Activated B cell treated with CpG ODN at 0.5 μM for 24 hours (primary cell): ENCODE measurements at regions not wholly inside any gene's neighbourhood (a gene's known extent, or its start where the extent isn't known, plus 50 kb on each side); places are given as distances from the start of the nearest gene placed in this dataset.
A peak's percentile ranks its signal among the peaks of the same experiment; 100 is the strongest.

ENCODE experiments used
- ATAC-seq: fragments of 200-7000 bp; cut with Tn5 transposase; one replicate; pipeline ENCODE4 v1.10.0; 2021; ENCODE audit warnings: low read depth, mild to moderate bottlenecking, moderate library complexity
- CTCF ChIA-PET: fragments of 350-600 bp; sonication (Branson Sonifier 250); formaldehyde crosslinking; loops from one replicate; lab custom pipeline; 2021; ENCODE audit warnings: antibody characterized with exemption; lab: Charles Lee
- POLR2A ChIA-PET: fragments of 350-600 bp; sonication (Branson Sonifier 250); formaldehyde crosslinking; loops from one replicate; lab custom pipeline; 2021; ENCODE audit warnings: antibody characterized with exemption; lab: Charles Lee
- DNase-seq: peaks from one replicate; pipeline ENCODE4 v3.0.0; 2022
- H3K27ac Mint-ChIP-seq: one replicate; pipeline ENCODE4 v1.8.0; 2020; ENCODE audit warnings: mixed read lengths
- H3K27me3 Mint-ChIP-seq: one replicate; pipeline ENCODE4 v1.8.0; 2021; ENCODE audit warnings: mixed read lengths
- H3K36me3 Mint-ChIP-seq: one replicate; pipeline ENCODE4 v1.8.0; 2021; ENCODE audit warnings: low read depth, mixed read lengths
- H3K4me1 Mint-ChIP-seq: one replicate; pipeline ENCODE4 v1.8.0; 2021; ENCODE audit warnings: mixed read lengths
- H3K4me3 Mint-ChIP-seq: one replicate; pipeline ENCODE4 v1.8.0; 2020; ENCODE audit warnings: mild to moderate bottlenecking, mixed read lengths
- H3K9me3 Mint-ChIP-seq: one replicate; pipeline ENCODE4 v1.8.0; 2020; ENCODE audit warnings: mixed read lengths
- intact Hi-C: fragments of 100-400 bp; cut with micrococcal nuclease; formaldehyde crosslinking; loops from one replicate; pipeline ENCODE4 v1.15.1; 2024
- TF ChIP-seq, protein P1 (sequence below): fragments of 200-600 bp; IDR thresholded peaks from one replicate; pipeline ENCODE4 v1.8.0; 2022; ENCODE audit warnings: antibody characterized with exemption, mild to moderate bottlenecking

DNA sequence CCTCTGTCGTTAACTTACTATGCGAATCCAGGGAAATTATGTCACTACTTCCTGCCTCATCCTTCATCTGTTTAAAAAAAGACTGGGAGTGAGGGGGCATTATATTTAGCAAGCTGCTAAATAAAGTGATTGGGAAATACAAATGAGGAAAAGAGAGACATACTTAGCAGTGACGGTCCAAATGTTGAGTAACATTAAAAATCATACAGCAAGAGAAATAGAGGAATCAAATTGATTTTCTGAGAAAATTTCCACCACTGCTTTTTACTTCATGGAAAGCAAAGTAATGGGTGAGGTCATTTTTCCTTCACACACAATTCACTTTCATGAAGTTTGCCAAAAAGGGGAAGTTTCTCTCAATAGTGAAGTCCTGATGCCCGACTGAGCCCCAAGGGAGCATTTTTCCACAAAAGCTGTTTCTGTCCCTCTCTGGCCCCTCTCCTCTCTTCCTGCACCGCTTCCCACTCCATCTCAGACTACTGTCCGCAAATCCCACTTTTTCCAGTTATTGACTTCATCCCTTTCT is 61.9 kb upstream of the ADO start:
- no peak for DNase-seq
- H3K4me1 Mint-ChIP-seq: peaks cover 17% of the 10 kb centered on the region
- peak overlapping the region; percentile 24 for H3K4me3 Mint-ChIP-seq
- H3K9me3 Mint-ChIP-seq: no peaks in the 10 kb centered on the region
- H3K27me3 Mint-ChIP-seq: no peaks in the 10 kb centered on the region
- CTCF ChIA-PET: no interaction called here
- peak; percentile 85 for ATAC-seq
- POLR2A ChIA-PET: no interaction called here
- TF ChIP-seq, protein P1, sequence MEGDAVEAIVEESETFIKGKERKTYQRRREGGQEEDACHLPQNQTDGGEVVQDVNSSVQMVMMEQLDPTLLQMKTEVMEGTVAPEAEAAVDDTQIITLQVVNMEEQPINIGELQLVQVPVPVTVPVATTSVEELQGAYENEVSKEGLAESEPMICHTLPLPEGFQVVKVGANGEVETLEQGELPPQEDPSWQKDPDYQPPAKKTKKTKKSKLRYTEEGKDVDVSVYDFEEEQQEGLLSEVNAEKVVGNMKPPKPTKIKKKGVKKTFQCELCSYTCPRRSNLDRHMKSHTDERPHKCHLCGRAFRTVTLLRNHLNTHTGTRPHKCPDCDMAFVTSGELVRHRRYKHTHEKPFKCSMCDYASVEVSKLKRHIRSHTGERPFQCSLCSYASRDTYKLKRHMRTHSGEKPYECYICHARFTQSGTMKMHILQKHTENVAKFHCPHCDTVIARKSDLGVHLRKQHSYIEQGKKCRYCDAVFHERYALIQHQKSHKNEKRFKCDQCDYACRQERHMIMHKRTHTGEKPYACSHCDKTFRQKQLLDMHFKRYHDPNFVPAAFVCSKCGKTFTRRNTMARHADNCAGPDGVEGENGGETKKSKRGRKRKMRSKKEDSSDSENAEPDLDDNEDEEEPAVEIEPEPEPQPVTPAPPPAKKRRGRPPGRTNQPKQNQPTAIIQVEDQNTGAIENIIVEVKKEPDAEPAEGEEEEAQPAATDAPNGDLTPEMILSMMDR: no peak
- H3K27ac Mint-ChIP-seq: peak overlapping the region; percentile 25
- H3K36me3 Mint-ChIP-seq: no peaks in the 10 kb centered on the region
- intact Hi-C loops: loop anchor here (2.0 kb wide), 3 partner anchors 16 to 74 kb away; partner anchors contain the start of gene EGR2

DNA sequence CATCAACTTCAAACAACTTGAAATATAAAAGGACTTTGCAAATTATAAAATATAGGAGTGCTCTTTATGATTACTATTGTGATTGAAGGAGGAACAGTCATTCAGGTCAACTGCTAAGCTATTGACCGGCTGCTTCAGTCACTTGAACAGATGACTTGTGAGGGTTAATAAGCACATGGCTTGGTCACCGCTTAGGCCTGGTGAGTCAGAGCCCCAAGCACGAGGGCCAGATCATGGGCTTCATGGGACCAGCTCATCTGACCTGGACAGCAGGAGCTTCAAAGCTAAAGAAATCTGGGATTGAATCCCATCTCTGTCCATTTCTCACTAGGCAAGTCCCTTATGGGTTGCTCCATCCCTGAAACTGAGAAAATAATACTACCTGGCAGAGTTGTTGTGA is 60.4 kb upstream of the ADO start:
- DNase-seq: no peak
- H3K4me1 Mint-ChIP-seq: peaks cover 26% of the 10 kb centered on the region
- no peak for ATAC-seq
- H3K27me3 Mint-ChIP-seq: no peaks in the 10 kb centered on the region
- TF ChIP-seq, protein P1: no peak
- no peak overlapping the region for H3K4me3 Mint-ChIP-seq
- no peak overlapping the region for H3K27ac Mint-ChIP-seq
- H3K36me3 Mint-ChIP-seq: no peaks in the 10 kb centered on the region
- H3K9me3 Mint-ChIP-seq: no peaks in the 10 kb centered on the region
- POLR2A ChIA-PET: interaction anchor here (0.7 to 0.8 kb wide), 2 partner anchors 11 to 72 kb away, joined by 3 to 4 read pairs; partner anchors contain the start of gene EGR2
- intact Hi-C loops: no loop called here
- CTCF ChIA-PET: no interaction called here

DNA sequence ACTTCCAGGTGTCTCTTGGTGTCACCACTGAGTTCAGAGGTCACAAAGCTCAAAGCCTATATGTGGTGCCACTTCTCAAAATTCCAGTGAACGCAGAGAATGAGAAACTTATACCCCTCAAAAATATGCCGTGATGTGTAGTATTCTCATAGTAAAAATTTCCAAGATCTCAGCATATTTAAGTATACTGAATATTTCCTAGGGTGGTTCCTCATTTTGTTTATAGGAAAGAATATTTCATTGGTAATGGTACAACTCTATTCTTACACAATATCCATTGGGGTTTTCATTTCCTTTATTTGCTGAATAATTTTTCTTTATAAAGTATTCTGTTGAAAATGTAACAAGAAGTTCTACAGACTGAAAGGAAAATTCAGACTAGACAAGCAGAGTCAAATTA is 58.9 kb upstream of the ADO start:
- CTCF ChIA-PET: no interaction called here
- Mint-ChIP-seq H3K4me1 (peaks cover 32% of the 10 kb centered on the region), H3K36me3 (no peaks in the 10 kb centered on the region), H3K27me3 (no peaks in the 10 kb centered on the region), H3K9me3 (no peaks in the 10 kb centered on the region), H3K4me3 (no peak overlapping the region), H3K27ac (no peak overlapping the region)
- intact Hi-C loops: no loop called here
- ATAC-seq (no peak), DNase-seq (no peak)
- POLR2A ChIA-PET: interaction anchor here (1.3 kb wide), 1 partner anchor 9 kb away, joined by 3 read pairs; no protein-coding TSS in a partner anchor
- TF ChIP-seq, protein P1: no peak

DNA sequence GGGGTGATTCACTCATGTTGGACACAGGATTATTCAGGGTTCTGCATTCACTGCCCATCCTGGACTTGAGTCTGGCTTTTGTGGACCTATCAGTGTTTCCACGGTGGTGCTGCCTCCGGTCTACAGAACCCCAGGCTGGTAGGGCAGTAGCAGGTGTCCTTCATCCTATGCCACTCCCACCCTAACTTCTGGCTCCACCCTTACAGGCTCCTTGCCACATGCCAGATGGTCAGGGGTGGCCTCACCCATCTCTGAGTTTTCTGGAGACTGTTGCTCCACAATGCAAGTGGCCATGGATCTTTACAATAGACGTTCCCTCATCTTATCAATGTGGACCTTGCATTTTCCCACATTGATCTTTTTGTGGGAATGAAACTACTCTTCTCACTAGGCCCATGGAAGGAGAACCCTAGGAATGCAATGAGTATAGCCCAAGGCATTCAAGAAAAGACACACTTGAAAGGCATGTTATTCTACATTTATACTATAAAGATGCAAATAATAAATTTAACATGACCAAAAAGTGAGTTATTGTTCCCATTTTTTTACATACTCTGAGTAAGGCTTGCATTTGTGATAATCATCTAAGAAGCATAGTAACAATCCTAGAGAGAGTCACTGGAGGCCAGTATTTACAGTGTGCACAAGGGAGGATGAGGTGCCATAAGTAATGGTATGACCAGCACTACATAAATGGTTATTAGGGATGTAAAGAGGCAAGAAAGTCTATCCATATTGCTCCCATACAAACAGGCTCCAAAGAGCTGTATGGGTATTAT is 57.4 kb upstream of the ADO start:
- no peaks in the 10 kb centered on the region for H3K9me3 Mint-ChIP-seq
- ATAC-seq: no peak
- intact Hi-C loops: no loop called here
- H3K36me3 Mint-ChIP-seq: no peaks in the 10 kb centered on the region
- POLR2A ChIA-PET: no interaction called here
- CTCF ChIA-PET: no interaction called here
- H3K4me3 Mint-ChIP-seq: no peak overlapping the region
- H3K27me3 Mint-ChIP-seq: no peaks in the 10 kb centered on the region
- peaks cover 30% of the 10 kb centered on the region for H3K4me1 Mint-ChIP-seq
- TF ChIP-seq, protein P1: no peak
- no peak overlapping the region for H3K27ac Mint-ChIP-seq
- DNase-seq: no peak

DNA sequence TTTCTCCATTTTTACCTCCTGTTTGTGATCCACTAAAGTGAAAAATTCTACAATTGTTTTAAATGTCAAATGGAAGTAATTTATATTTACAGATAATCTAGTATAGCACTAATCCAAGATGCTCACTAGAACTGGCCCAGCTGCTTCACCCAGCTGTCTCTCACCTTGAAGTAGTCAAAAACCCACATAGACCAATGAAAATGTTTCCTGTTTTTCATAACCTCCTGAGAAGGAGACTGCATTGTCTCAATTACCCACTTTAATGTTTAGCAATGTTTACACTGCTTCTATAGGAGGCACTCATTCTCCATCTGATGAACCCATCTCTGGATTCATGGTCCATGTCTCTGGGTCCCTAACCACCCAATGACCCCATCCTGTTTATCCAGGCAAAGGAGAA is 56.1 kb upstream of the ADO start:
- H3K4me3 Mint-ChIP-seq: no peak overlapping the region
- no peak for ATAC-seq
- intact Hi-C loops: no loop called here
- TF ChIP-seq, protein P1: no peak
- no peaks in the 10 kb centered on the region for H3K9me3 Mint-ChIP-seq
- H3K27ac Mint-ChIP-seq: no peak overlapping the region
- ChIA-PET POLR2A (interaction anchor here (1.8 kb wide), 1 partner anchor 15 kb away, joined by 8 read pairs; no protein-coding TSS in a partner anchor), CTCF (interaction anchor here (1.1 kb wide), 1 partner anchor 221 kb away, joined by 3 read pairs; no protein-coding TSS in a partner anchor)
- H3K27me3 Mint-ChIP-seq: no peaks in the 10 kb centered on the region
- H3K36me3 Mint-ChIP-seq: no peaks in the 10 kb centered on the region
- no peak for DNase-seq
- H3K4me1 Mint-ChIP-seq: peaks cover 18% of the 10 kb centered on the region
